ENCODE measurements at regions not wholly inside any gene's neighbourhood (a gene's known extent, or its start where the extent isn't known, plus 50 kb on each side); places are given as distances from the start of the nearest gene placed in this dataset.
A peak's percentile ranks its signal among the peaks of the same experiment; 100 is the strongest.

DNA sequence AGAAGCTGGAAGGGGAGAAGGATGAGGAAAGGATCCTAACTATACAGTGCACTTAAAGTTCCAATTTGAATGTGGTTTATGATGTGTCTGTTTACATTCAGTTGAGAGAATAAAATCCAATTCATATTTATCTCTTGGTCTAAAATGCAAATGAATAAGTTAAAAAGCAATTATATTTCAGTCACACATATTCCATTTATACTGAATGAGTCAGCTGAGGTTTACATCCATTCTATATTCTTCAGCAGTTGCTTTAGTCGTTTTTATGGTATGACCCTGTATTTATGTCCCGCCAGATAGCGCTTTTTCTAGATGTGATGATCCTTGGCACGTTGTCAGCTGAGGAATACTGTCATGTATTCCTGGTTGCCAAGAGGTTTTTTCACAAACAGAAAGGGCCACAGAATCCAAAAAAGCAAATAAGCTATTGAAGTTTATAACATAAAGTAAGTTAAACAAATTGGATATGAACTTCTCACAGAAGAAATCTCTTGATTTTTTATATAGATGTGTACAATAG is 866.2 kb downstream of the NCAM2 start (continued):
- TF ChIP-seq, protein P1, sequence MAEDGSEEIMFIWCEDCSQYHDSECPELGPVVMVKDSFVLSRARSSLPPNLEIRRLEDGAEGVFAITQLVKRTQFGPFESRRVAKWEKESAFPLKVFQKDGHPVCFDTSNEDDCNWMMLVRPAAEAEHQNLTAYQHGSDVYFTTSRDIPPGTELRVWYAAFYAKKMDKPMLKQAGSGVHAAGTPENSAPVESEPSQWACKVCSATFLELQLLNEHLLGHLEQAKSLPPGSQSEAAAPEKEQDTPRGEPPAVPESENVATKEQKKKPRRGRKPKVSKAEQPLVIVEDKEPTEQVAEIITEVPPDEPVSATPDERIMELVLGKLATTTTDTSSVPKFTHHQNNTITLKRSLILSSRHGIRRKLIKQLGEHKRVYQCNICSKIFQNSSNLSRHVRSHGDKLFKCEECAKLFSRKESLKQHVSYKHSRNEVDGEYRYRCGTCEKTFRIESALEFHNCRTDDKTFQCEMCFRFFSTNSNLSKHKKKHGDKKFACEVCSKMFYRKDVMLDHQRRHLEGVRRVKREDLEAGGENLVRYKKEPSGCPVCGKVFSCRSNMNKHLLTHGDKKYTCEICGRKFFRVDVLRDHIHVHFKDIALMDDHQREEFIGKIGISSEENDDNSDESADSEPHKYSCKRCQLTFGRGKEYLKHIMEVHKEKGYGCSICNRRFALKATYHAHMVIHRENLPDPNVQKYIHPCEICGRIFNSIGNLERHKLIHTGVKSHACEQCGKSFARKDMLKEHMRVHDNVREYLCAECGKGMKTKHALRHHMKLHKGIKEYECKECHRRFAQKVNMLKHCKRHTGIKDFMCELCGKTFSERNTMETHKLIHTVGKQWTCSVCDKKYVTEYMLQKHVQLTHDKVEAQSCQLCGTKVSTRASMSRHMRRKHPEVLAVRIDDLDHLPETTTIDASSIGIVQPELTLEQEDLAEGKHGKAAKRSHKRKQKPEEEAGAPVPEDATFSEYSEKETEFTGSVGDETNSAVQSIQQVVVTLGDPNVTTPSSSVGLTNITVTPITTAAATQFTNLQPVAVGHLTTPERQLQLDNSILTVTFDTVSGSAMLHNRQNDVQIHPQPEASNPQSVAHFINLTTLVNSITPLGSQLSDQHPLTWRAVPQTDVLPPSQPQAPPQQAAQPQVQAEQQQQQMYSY (CRISPR knock-in tag; IDR thresholded peaks at IDR 0.05), result no peak
- TF ChIP-seq, protein P2, sequence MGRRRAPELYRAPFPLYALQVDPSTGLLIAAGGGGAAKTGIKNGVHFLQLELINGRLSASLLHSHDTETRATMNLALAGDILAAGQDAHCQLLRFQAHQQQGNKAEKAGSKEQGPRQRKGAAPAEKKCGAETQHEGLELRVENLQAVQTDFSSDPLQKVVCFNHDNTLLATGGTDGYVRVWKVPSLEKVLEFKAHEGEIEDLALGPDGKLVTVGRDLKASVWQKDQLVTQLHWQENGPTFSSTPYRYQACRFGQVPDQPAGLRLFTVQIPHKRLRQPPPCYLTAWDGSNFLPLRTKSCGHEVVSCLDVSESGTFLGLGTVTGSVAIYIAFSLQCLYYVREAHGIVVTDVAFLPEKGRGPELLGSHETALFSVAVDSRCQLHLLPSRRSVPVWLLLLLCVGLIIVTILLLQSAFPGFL (CRISPR knock-in tag; IDR thresholded peaks at IDR 0.05; ENCODE audit: borderline replicate concordance), result no peak

DNA sequence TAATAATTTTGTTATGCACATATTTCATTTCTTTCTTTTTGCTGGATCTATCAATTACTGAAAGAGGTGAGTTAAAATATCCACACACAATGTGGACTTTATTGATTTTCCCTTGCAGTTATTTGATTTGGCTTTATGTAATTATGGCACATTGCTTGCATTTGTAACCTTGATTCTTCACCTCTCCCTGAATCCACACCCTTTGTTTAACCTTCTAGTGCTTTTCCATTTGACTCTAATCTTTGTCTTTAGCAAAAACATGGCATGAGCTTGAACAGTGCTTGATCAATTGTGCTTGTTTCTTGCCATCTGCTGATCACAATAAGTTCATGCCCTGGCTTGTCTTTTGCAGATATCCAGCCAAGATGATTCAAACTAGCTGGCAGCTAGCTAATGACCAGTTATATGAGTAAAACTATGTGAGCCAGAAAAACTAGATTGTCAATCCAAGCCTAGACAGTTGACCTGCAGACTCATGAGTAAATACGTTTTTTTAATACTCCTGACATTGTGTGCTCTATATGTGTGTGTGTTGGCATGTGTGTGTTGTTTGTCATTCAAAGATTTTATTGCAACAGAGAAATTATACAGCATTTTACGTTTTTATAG is 899.2 kb downstream of the NCAM2 start:
- POLR2A ChIA-PET, result no interaction called here
- CTCF ChIA-PET, result no interaction called here
- H3K4me3 Mint-ChIP-seq, result no peak overlapping the region
- DNase-seq (ENCODE audit: low spot score) (no peak), ATAC-seq (no peak)
- 0 out of 2 replicates have a peak overlapping the region, but pooled peaks have one; percentile 6 for H3K27ac Mint-ChIP-seq
- H3K27me3 Mint-ChIP-seq (ENCODE audit: low read depth), result no peaks in the 10 kb centered on the region
- peaks cover 7% of the 10 kb centered on the region; the same call in 1 of the 2 replicates for H3K4me1 Mint-ChIP-seq
- H3K9me3 Mint-ChIP-seq, result peaks cover 20% of the 10 kb centered on the region
- peaks cover 4% of the 10 kb centered on the region; the same call in 1 of the 2 replicates for H3K36me3 Mint-ChIP-seq
- TF ChIP-seq MYBL2 (CRISPR knock-in tag; IDR thresholded peaks at IDR 0.05), result no peak
- no peak for TF ChIP-seq EMX1 (CRISPR knock-in tag; IDR thresholded peaks at IDR 0.05)
- TF ChIP-seq NR3C1 (CRISPR knock-in tag; conservative IDR thresholded peaks at IDR 0.05; ENCODE audit: low read depth), result no peak
- TF ChIP-seq, protein P3, sequence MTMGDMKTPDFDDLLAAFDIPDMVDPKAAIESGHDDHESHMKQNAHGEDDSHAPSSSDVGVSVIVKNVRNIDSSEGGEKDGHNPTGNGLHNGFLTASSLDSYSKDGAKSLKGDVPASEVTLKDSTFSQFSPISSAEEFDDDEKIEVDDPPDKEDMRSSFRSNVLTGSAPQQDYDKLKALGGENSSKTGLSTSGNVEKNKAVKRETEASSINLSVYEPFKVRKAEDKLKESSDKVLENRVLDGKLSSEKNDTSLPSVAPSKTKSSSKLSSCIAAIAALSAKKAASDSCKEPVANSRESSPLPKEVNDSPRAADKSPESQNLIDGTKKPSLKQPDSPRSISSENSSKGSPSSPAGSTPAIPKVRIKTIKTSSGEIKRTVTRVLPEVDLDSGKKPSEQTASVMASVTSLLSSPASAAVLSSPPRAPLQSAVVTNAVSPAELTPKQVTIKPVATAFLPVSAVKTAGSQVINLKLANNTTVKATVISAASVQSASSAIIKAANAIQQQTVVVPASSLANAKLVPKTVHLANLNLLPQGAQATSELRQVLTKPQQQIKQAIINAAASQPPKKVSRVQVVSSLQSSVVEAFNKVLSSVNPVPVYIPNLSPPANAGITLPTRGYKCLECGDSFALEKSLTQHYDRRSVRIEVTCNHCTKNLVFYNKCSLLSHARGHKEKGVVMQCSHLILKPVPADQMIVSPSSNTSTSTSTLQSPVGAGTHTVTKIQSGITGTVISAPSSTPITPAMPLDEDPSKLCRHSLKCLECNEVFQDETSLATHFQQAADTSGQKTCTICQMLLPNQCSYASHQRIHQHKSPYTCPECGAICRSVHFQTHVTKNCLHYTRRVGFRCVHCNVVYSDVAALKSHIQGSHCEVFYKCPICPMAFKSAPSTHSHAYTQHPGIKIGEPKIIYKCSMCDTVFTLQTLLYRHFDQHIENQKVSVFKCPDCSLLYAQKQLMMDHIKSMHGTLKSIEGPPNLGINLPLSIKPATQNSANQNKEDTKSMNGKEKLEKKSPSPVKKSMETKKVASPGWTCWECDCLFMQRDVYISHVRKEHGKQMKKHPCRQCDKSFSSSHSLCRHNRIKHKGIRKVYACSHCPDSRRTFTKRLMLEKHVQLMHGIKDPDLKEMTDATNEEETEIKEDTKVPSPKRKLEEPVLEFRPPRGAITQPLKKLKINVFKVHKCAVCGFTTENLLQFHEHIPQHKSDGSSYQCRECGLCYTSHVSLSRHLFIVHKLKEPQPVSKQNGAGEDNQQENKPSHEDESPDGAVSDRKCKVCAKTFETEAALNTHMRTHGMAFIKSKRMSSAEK (CRISPR knock-in tag; IDR thresholded peaks at IDR 0.05; ENCODE audit: borderline replicate concordance), result no peak
- TF ChIP-seq, protein P4, sequence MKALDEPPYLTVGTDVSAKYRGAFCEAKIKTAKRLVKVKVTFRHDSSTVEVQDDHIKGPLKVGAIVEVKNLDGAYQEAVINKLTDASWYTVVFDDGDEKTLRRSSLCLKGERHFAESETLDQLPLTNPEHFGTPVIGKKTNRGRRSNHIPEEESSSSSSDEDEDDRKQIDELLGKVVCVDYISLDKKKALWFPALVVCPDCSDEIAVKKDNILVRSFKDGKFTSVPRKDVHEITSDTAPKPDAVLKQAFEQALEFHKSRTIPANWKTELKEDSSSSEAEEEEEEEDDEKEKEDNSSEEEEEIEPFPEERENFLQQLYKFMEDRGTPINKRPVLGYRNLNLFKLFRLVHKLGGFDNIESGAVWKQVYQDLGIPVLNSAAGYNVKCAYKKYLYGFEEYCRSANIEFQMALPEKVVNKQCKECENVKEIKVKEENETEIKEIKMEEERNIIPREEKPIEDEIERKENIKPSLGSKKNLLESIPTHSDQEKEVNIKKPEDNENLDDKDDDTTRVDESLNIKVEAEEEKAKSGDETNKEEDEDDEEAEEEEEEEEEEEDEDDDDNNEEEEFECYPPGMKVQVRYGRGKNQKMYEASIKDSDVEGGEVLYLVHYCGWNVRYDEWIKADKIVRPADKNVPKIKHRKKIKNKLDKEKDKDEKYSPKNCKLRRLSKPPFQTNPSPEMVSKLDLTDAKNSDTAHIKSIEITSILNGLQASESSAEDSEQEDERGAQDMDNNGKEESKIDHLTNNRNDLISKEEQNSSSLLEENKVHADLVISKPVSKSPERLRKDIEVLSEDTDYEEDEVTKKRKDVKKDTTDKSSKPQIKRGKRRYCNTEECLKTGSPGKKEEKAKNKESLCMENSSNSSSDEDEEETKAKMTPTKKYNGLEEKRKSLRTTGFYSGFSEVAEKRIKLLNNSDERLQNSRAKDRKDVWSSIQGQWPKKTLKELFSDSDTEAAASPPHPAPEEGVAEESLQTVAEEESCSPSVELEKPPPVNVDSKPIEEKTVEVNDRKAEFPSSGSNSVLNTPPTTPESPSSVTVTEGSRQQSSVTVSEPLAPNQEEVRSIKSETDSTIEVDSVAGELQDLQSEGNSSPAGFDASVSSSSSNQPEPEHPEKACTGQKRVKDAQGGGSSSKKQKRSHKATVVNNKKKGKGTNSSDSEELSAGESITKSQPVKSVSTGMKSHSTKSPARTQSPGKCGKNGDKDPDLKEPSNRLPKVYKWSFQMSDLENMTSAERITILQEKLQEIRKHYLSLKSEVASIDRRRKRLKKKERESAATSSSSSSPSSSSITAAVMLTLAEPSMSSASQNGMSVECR (CRISPR knock-in tag; IDR thresholded peaks at IDR 0.05; ENCODE audit: borderline replicate concordance), result no peak
- TF ChIP-seq ZNF121 (CRISPR knock-in tag; IDR thresholded peaks at IDR 0.05), result no peak
- TF ChIP-seq, protein P2 (CRISPR knock-in tag; IDR thresholded peaks at IDR 0.05; ENCODE audit: borderline replicate concordance), result no peak
- TF ChIP-seq, protein P5, sequence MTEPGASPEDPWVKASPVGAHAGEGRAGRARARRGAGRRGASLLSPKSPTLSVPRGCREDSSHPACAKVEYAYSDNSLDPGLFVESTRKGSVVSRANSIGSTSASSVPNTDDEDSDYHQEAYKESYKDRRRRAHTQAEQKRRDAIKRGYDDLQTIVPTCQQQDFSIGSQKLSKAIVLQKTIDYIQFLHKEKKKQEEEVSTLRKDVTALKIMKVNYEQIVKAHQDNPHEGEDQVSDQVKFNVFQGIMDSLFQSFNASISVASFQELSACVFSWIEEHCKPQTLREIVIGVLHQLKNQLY (CRISPR knock-in tag; IDR thresholded peaks at IDR 0.05), result no peak
- no peak for TF ChIP-seq FOXP1 (CRISPR knock-in tag; IDR thresholded peaks at IDR 0.05; ENCODE audit: borderline replicate concordance)
- TF ChIP-seq ZBTB21 (CRISPR knock-in tag; IDR thresholded peaks at IDR 0.05; ENCODE audit: borderline replicate concordance), result no peak
- TF ChIP-seq TCF7 (CRISPR knock-in tag; IDR thresholded peaks at IDR 0.05; ENCODE audit: low read depth), result no peak
- TF ChIP-seq FOXK1 (CRISPR knock-in tag; IDR thresholded peaks at IDR 0.05), result no peak

Data from WTC11 (cell line).